Neuronal stem cell (in vitro differentiated cells): ENCODE measurements at regions not wholly inside any gene's neighbourhood (a gene's known extent, or its start where the extent isn't known, plus 50 kb on each side); places are given as distances from the start of the nearest gene placed in this dataset.

ENCODE experiments used
- DNase-seq: peaks from one replicate; pipeline ENCODE4 v3.0.0-alpha.2; 2013; ENCODE audit warnings: low spot score
- H2AFZ ChIP-seq: one replicate; pipeline ENCODE4 v1.6.1; 2013; ENCODE audit warnings: mild to moderate bottlenecking, low read length, inconsistent platforms
- H2AK5ac ChIP-seq: 2 replicates; pipeline ENCODE4 v1.6.1; 2013; ENCODE audit warnings: low read depth, mild to moderate bottlenecking, inconsistent platforms, low read length, moderate library complexity, mixed read lengths
- H2BK120ac ChIP-seq: 2 replicates; pipeline ENCODE4 v1.6.1; 2013; ENCODE audit warnings: low read depth, mild to moderate bottlenecking, inconsistent platforms, low read length, moderate library complexity, mixed read lengths
- H2BK12ac ChIP-seq: one replicate; pipeline ENCODE4 v1.6.1; 2013; ENCODE audit warnings: low read length, inconsistent platforms
- H2BK15ac ChIP-seq: 2 replicates; pipeline ENCODE4 v1.6.1; 2013; ENCODE audit warnings: mild to moderate bottlenecking, low read length, inconsistent platforms, mixed read lengths
- H2BK5ac ChIP-seq: one replicate; pipeline ENCODE4 v1.6.1; 2013; ENCODE audit warnings: inconsistent platforms, mild to moderate bottlenecking, low read length, moderate library complexity
- H3K14ac ChIP-seq: one replicate; pipeline ENCODE4 v1.6.1; 2013; ENCODE audit warnings: low read length, inconsistent platforms
- H3K18ac ChIP-seq: 2 replicates; pipeline ENCODE4 v1.6.1; 2013; ENCODE audit warnings: low read length, inconsistent platforms
- H3K23ac ChIP-seq: 2 replicates; pipeline ENCODE4 v1.6.1; 2013; ENCODE audit warnings: low read depth, mild to moderate bottlenecking, mixed read lengths, low read length, inconsistent platforms; ENCODE audit not compliant: poor library complexity
- H3K27ac ChIP-seq: replicated peaks from 3 replicates; pipeline ENCODE4 v1.5.1; 2013; ENCODE audit warnings: low read length, inconsistent platforms
- H3K27me3 ChIP-seq, 3 experiments: 2 replicates each; pipeline ENCODE4 v1.6.1; 2013; ENCODE audit warnings: low read length in 3 of 3, mild to moderate bottlenecking in 2 of 3, inconsistent platforms in 1 of 3, low read depth in 1 of 3, mixed read lengths in 1 of 3, moderate library complexity in 1 of 3; ENCODE audit not compliant: control insufficient read depth in 3 of 3, insufficient read depth in 3 of 3
- H3K36me3 ChIP-seq, 2 donors: replicated peaks in 1 of 2; 2 replicates each; pipeline ENCODE4 v1.6.1; 2013; ENCODE audit warnings: low read length in 2 of 2; ENCODE audit not compliant: control insufficient read depth in 2 of 2, insufficient read depth in 2 of 2
- H3K4ac ChIP-seq: 2 replicates; pipeline ENCODE4 v1.6.1; 2013; ENCODE audit warnings: inconsistent platforms, mild to moderate bottlenecking, low read length, moderate library complexity
- H3K4me1 ChIP-seq, 2 donors: 1 replicate in 1 of 2; 2 replicates in 1 of 2; pipeline ENCODE4 v1.6.1; 2013; ENCODE audit warnings: low read length in 2 of 2, low read depth in 1 of 2; ENCODE audit not compliant: control insufficient read depth in 2 of 2, insufficient read depth in 1 of 2
- H3K4me2 ChIP-seq: one replicate; pipeline ENCODE4 v1.6.1; 2013; ENCODE audit warnings: mild to moderate bottlenecking, low read length, inconsistent platforms; ENCODE audit not compliant: insufficient read depth, poor library complexity, severe bottlenecking
- H3K4me3 ChIP-seq, 2 donors: 2 replicates each; pipeline ENCODE4 v1.5.1; 2013; ENCODE audit warnings: low read length in 2 of 2, mild to moderate bottlenecking in 2 of 2, inconsistent platforms in 1 of 2, moderate library complexity in 1 of 2
- H3K79me1 ChIP-seq: one replicate; pipeline ENCODE4 v1.6.1; 2013; ENCODE audit warnings: low read depth, mild to moderate bottlenecking, inconsistent platforms, low read length, moderate library complexity
- H3K9ac ChIP-seq: one replicate; pipeline ENCODE4 v1.6.1; 2013; ENCODE audit warnings: mild to moderate bottlenecking, low read depth, low read length, inconsistent platforms; ENCODE audit not compliant: poor library complexity
- H3K9me3 ChIP-seq, 2 donors: replicated peaks in 1 of 2; 2 replicates each; pipeline versions ENCODE3 to v1.6.1; 2013; ENCODE audit warnings: low read length in 2 of 2, mild to moderate bottlenecking in 2 of 2, inconsistent platforms in 1 of 2, low read depth in 1 of 2, mixed read lengths in 1 of 2, moderate library complexity in 1 of 2; ENCODE audit not compliant: control insufficient read depth in 2 of 2, insufficient read depth in 1 of 2
- H4K8ac ChIP-seq: one replicate; pipeline ENCODE4 v1.6.1; 2013; ENCODE audit warnings: low read depth, mild to moderate bottlenecking, inconsistent platforms, low read length, moderate library complexity
- H4K91ac ChIP-seq: one replicate; pipeline ENCODE4 v1.6.1; 2013; ENCODE audit warnings: low read length, low read depth, mild to moderate bottlenecking, inconsistent platforms; ENCODE audit not compliant: poor library complexity
- WGBS, 2 donors: extraction: QIAGEN DNeasy Blood & Tissue Kit; methylation state at CpG; one replicate each; pipeline ENCODE4 v1.1.7; 2013; ENCODE audit warnings: missing lambda C conversion rate in 2 of 2, mixed read lengths in 1 of 2; ENCODE audit not compliant: insufficient read length in 2 of 2, insufficient replicate concordance in 1 of 2; ENCODE audit errors: extremely low coverage in 2 of 2; 5-methylcytosine and 5-hydroxymethylcytosine counted together

GRCh38 chrX:10854594-10854993 is 234.2 kb upstream of the MID1 start:
- Histone ChIP-seq H3K14ac (no peak overlapping the region), H2BK15ac (no peak overlapping the region), H3K27ac (no peak overlapping the region), H3K4me2 (no peak overlapping the region), H3K4me1 (no peaks in the 10 kb centered on the region), H3K9me3 (no peaks in the 10 kb centered on the region), H3K4ac (no peak overlapping the region), H3K36me3 (no peaks in the 10 kb centered on the region), H3K4me3 (no peak overlapping the region), H2BK12ac (no peak overlapping the region), H2AFZ (no peak overlapping the region), H2BK5ac (no peak overlapping the region), H3K79me1 (no peaks in the 10 kb centered on the region), H3K27me3 (no peaks in the 10 kb centered on the region), H2BK120ac (no peak overlapping the region), H2AK5ac (no peak overlapping the region), H4K8ac (no peak overlapping the region), H4K91ac (no peak overlapping the region), H3K9ac (no peak overlapping the region), H3K18ac (no peak overlapping the region), H3K23ac (no peak overlapping the region)
- WGBS, 2 donors, result no CpG with 5 or more reads among the region's 7 CpGs
- DNase-seq, result no peak

- no peaks in the 10 kb centered on the region for H3K79me1 ChIP-seq
- no peak overlapping the region for H4K91ac ChIP-seq
- H3K4me1 ChIP-seq, result no peaks in the 10 kb centered on the region
- H3K27me3 ChIP-seq, result no peaks in the 10 kb centered on the region
- no peak overlapping the region for H2AFZ ChIP-seq
- no peak overlapping the region for H3K14ac ChIP-seq
- H2BK12ac ChIP-seq, result no peak overlapping the region
- no peaks in the 10 kb centered on the region for H3K36me3 ChIP-seq
- H2BK120ac ChIP-seq, result no peak overlapping the region
- H4K8ac ChIP-seq, result no peak overlapping the region
- no peak overlapping the region for H2BK15ac ChIP-seq
- H3K4ac ChIP-seq, result no peak overlapping the region
- DNase-seq, result no peak
- H3K9ac ChIP-seq, result no peak overlapping the region
- H3K4me2 ChIP-seq, result no peak overlapping the region
- H3K9me3 ChIP-seq, result peaks cover 0 to under 1% of the 10 kb centered on the region in 2 donors
- H3K18ac ChIP-seq, result no peak overlapping the region
- no peak overlapping the region for H3K4me3 ChIP-seq
- H3K27ac ChIP-seq, result no peak overlapping the region
- no peak overlapping the region for H3K23ac ChIP-seq
- no CpG with 5 or more reads among the region's 2 CpGs for WGBS, 2 donors
- no peak overlapping the region for H2AK5ac ChIP-seq
- no peak overlapping the region for H2BK5ac ChIP-seq
Observed at GRCh38 chrX:10855845-10856244, 235.5 kb upstream of the MID1 start.

GRCh38 chrX:10856797-10857196 is 236.4 kb upstream of the MID1 start:
- Histone ChIP-seq H2BK12ac (no peak overlapping the region), H3K36me3 (no peaks in the 10 kb centered on the region), H3K9ac (no peak overlapping the region), H2BK120ac (no peak overlapping the region), H4K8ac (no peak overlapping the region), H3K27me3 (no peaks in the 10 kb centered on the region), H2AFZ (no peak overlapping the region), H3K4ac (no peak overlapping the region), H3K79me1 (no peaks in the 10 kb centered on the region), H3K4me1 (no peaks in the 10 kb centered on the region), H2BK15ac (no peak overlapping the region), H3K23ac (no peak overlapping the region), H3K27ac (no peak overlapping the region), H2BK5ac (no peak overlapping the region), H4K91ac (no peak overlapping the region), H3K14ac (no peak overlapping the region), H2AK5ac (no peak overlapping the region), H3K18ac (no peak overlapping the region), H3K9me3 (peaks cover 0 to 1% of the 10 kb centered on the region in 2 donors), H3K4me3 (no peak overlapping the region), H3K4me2 (no peak overlapping the region)
- WGBS, 2 donors, result no CpG with 5 or more reads among the region's 7 CpGs
- no peak for DNase-seq

- DNase-seq, result no peak
- H3K18ac ChIP-seq, result no peak overlapping the region
- no peak overlapping the region for H2BK120ac ChIP-seq
- H3K14ac ChIP-seq, result no peak overlapping the region
- no peaks in the 10 kb centered on the region for H3K79me1 ChIP-seq
- no peak overlapping the region for H4K91ac ChIP-seq
- H2BK12ac ChIP-seq, result no peak overlapping the region
- WGBS, 2 donors, result no CpG with 5 or more reads among the region's 3 CpGs
- peaks cover 0 to 1% of the 10 kb centered on the region in 2 donors for H3K9me3 ChIP-seq
- no peak overlapping the region for H3K9ac ChIP-seq
- no peak overlapping the region for H2AK5ac ChIP-seq
- no peak overlapping the region for H3K27ac ChIP-seq
- H3K4ac ChIP-seq, result no peak overlapping the region
- no peak overlapping the region for H2BK5ac ChIP-seq
- no peak overlapping the region for H4K8ac ChIP-seq
- H2BK15ac ChIP-seq, result no peak overlapping the region
- H2AFZ ChIP-seq, result no peak overlapping the region
- H3K4me2 ChIP-seq, result no peak overlapping the region
- no peak overlapping the region for H3K23ac ChIP-seq
- no peaks in the 10 kb centered on the region for H3K36me3 ChIP-seq
- no peak overlapping the region for H3K4me3 ChIP-seq
- H3K4me1 ChIP-seq, result no peaks in the 10 kb centered on the region
- H3K27me3 ChIP-seq, result no peaks in the 10 kb centered on the region
Observed at GRCh38 chrX:10859353-10859752, 239.0 kb upstream of the MID1 start.
